Caco-2 (cell line): ENCODE measurements at regions not wholly inside any gene's neighbourhood (a gene's known extent, or its start where the extent isn't known, plus 50 kb on each side); places are given as distances from the start of the nearest gene placed in this dataset.

Source experiments
- BruUV-seq: library from RNA; stranded (reverse); fragments of 400-500 nt; replicated peaks from 2 replicates; lab custom pipeline; 2021; lab: Mats Ljungman, UMichigan
- CTCF ChIA-PET: fragments of 300-600 bp; sonication (Branson Sonifier 250); formaldehyde crosslinking; loops from one replicate; lab custom pipeline; 2022; ENCODE audit warnings: antibody characterized with exemption; lab: Charles Lee
- POLR2A ChIA-PET: fragments of 300-600 bp; sonication (Branson Sonifier 250); formaldehyde crosslinking; loops from one replicate; lab custom pipeline; 2022; ENCODE audit warnings: antibody characterized with exemption; lab: Charles Lee
- DNase-seq, 2 experiments: peaks; one replicate each; pipeline versions ENCODE4 v3.0.0 to v3.0.0-alpha.2; 2020 to 2022
- H3K27me3 ChIP-seq: replicated peaks from 2 replicates; pipeline ENCODE4 v1.6.0; 2011; ENCODE audit warnings: low read length; ENCODE audit not compliant: control insufficient read depth, insufficient read depth
- H3K36me3 ChIP-seq: 2 replicates; pipeline ENCODE4 v1.5.1; 2011; ENCODE audit warnings: low read length; ENCODE audit not compliant: control insufficient read depth, insufficient read depth
- H3K4me1 ChIP-seq: fragments of 250-450 bp; sonication (Bioruptor Pico); 2 replicates; pipeline ENCODE4 v1.5.1; 2020; ENCODE audit warnings: mild to moderate bottlenecking
- H3K4me3 ChIP-seq: 2 replicates; pipeline ENCODE4 v1.5.1; 2011; ENCODE audit warnings: low read depth, mild to moderate bottlenecking, control low read depth, low read length
- H3K9me3 ChIP-seq: fragments of 250-450 bp; sonication (Bioruptor Pico); 2 replicates; pipeline ENCODE4 v1.5.1; 2020; ENCODE audit warnings: mild to moderate bottlenecking, moderate library complexity
- H3K27ac Mint-ChIP-seq: one replicate; pipeline ENCODE4 v1.8.0; 2022; ENCODE audit warnings: mixed read lengths; ENCODE audit not compliant: unreplicated experiment
- H3K27me3 Mint-ChIP-seq: one replicate; pipeline ENCODE4 v1.8.0; 2022; ENCODE audit warnings: mixed read lengths; ENCODE audit not compliant: insufficient read depth, unreplicated experiment
- H3K36me3 Mint-ChIP-seq: one replicate; pipeline ENCODE4 v1.8.0; 2022; ENCODE audit warnings: mild to moderate bottlenecking, mixed read lengths; ENCODE audit not compliant: insufficient read depth, unreplicated experiment
- H3K4me1 Mint-ChIP-seq: one replicate; pipeline ENCODE4 v1.8.0; 2022; ENCODE audit warnings: low read depth, mixed read lengths; ENCODE audit not compliant: unreplicated experiment
- H3K4me3 Mint-ChIP-seq: one replicate; pipeline ENCODE4 v1.8.0; 2022; ENCODE audit warnings: mild to moderate bottlenecking, moderate library complexity, mixed read lengths; ENCODE audit not compliant: unreplicated experiment
- H3K9me3 Mint-ChIP-seq: one replicate; pipeline ENCODE4 v1.8.0; 2022; ENCODE audit warnings: mixed read lengths; ENCODE audit not compliant: unreplicated experiment
- intact Hi-C: fragments of 100-400 bp; cut with micrococcal nuclease; formaldehyde crosslinking; loops from one replicate; pipeline ENCODE4 v1.10.0; 2022; ENCODE audit not compliant: unreplicated experiment
- TF ChIP-seq, protein P1 (sequence below), 2 experiments: fragments of 200-600 bp in 1 of 2; IDR thresholded peaks; 1 replicate in 1 of 2; 2 replicates in 1 of 2; pipeline versions ENCODE4 v1.5.1 to v1.8.0; 2011 to 2022; ENCODE audit warnings: antibody characterized with exemption in 1 of 2, control low read depth in 1 of 2, inconsistent platforms in 1 of 2, low read depth in 1 of 2, low read length in 1 of 2, mild to moderate bottlenecking in 1 of 2, moderate library complexity in 1 of 2; ENCODE audit not compliant: insufficient read depth in 1 of 2, severe bottlenecking in 1 of 2, unreplicated experiment in 1 of 2

GRCh38 chr13:81381560-81381959, 1040.6 kb upstream of the SPRY2 start:
- ChIA-PET POLR2A (no interaction called here), CTCF (interaction anchor here (0.5 kb wide), 1 partner anchor 13 kb away, joined by 3 read pairs; no protein-coding TSS in a partner anchor)
- Mint-ChIP-seq H3K4me3 (no peak overlapping the region), H3K27me3 (peaks cover 4% of the 10 kb centered on the region), H3K9me3 (no peaks in the 10 kb centered on the region), H3K4me1 (no peaks in the 10 kb centered on the region), H3K36me3 (no peaks in the 10 kb centered on the region), H3K27ac (no peak overlapping the region)
- Histone ChIP-seq H3K4me1 (no peaks in the 10 kb centered on the region), H3K27me3 (no peaks in the 10 kb centered on the region), H3K36me3 (no peaks in the 10 kb centered on the region), H3K4me3 (no peak overlapping the region), H3K9me3 (no peaks in the 10 kb centered on the region)
- DNase-seq = no peak
- intact Hi-C loops = no loop called here
- TF ChIP-seq, protein P1, sequence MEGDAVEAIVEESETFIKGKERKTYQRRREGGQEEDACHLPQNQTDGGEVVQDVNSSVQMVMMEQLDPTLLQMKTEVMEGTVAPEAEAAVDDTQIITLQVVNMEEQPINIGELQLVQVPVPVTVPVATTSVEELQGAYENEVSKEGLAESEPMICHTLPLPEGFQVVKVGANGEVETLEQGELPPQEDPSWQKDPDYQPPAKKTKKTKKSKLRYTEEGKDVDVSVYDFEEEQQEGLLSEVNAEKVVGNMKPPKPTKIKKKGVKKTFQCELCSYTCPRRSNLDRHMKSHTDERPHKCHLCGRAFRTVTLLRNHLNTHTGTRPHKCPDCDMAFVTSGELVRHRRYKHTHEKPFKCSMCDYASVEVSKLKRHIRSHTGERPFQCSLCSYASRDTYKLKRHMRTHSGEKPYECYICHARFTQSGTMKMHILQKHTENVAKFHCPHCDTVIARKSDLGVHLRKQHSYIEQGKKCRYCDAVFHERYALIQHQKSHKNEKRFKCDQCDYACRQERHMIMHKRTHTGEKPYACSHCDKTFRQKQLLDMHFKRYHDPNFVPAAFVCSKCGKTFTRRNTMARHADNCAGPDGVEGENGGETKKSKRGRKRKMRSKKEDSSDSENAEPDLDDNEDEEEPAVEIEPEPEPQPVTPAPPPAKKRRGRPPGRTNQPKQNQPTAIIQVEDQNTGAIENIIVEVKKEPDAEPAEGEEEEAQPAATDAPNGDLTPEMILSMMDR (IDR thresholded peaks at IDR 0.05; ENCODE audit: insufficient read depth in 1 of 2, low read depth in 1 of 2, low read length in 1 of 2, severe bottlenecking in 1 of 2, unreplicated experiment in 1 of 2) = no peak
- no TSS peak for BruUV-seq

GRCh38 chr13:81379183-81379582, 1038.3 kb upstream of the SPRY2 start:
- no peak overlapping the region for H3K4me3 ChIP-seq
- CTCF ChIA-PET = no interaction called here

DNA sequence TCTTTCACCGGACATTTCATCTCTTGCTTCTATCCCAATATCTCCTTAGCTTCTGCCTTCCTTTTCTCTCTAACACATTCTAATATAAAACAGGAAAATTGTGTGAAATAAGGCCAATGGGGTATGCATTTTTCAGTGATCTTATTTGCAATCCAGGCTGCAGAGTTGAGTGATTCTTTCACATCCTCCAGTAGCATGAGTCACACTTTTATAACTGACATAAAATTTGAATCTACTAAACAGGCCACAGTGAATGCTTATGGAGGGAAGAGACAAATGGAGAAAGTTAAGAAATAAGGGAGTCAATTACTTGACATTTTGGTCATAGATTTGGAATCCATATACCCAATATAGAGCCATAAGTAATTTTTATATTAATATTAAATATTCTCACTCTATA, 1037.0 kb upstream of the SPRY2 start:
- POLR2A ChIA-PET = no interaction called here

More at GRCh38 chr13:81379183-81379582, 1038.3 kb upstream of the SPRY2 start:
- Histone ChIP-seq H3K4me1 (no peaks in the 10 kb centered on the region), H3K36me3 (no peaks in the 10 kb centered on the region), H3K9me3 (no peaks in the 10 kb centered on the region), H3K27me3 (no peaks in the 10 kb centered on the region)
- H3K4me3 Mint-ChIP-seq = no peak overlapping the region
- H3K36me3 Mint-ChIP-seq = no peaks in the 10 kb centered on the region
- DNase-seq = no peak
- intact Hi-C loops = no loop called here
- peaks cover 4% of the 10 kb centered on the region for H3K27me3 Mint-ChIP-seq
- H3K4me1 Mint-ChIP-seq = no peaks in the 10 kb centered on the region
- no TSS peak for BruUV-seq
- no peaks in the 10 kb centered on the region for H3K9me3 Mint-ChIP-seq
- TF ChIP-seq, protein P1 (IDR thresholded peaks at IDR 0.05; ENCODE audit: insufficient read depth in 1 of 2, low read depth in 1 of 2, low read length in 1 of 2, severe bottlenecking in 1 of 2, unreplicated experiment in 1 of 2) = peak in 1 of 2 experiments; percentile 12
- no peak overlapping the region for H3K27ac Mint-ChIP-seq
- POLR2A ChIA-PET = no interaction called here

More for the DNA sequence above, 1037.0 kb upstream of the SPRY2 start:
- no peak for DNase-seq
- no peak overlapping the region for H3K4me3 Mint-ChIP-seq
- H3K27me3 Mint-ChIP-seq = peaks cover 2% of the 10 kb centered on the region
- intact Hi-C loops = no loop called here
- no peak overlapping the region for H3K27ac Mint-ChIP-seq
- Histone ChIP-seq H3K4me1 (no peaks in the 10 kb centered on the region), H3K4me3 (no peak overlapping the region), H3K9me3 (no peaks in the 10 kb centered on the region), H3K36me3 (no peaks in the 10 kb centered on the region), H3K27me3 (no peaks in the 10 kb centered on the region)
- CTCF ChIA-PET = no interaction called here
- TF ChIP-seq, protein P1 (IDR thresholded peaks at IDR 0.05; ENCODE audit: insufficient read depth in 1 of 2, low read depth in 1 of 2, low read length in 1 of 2, severe bottlenecking in 1 of 2, unreplicated experiment in 1 of 2) = no peak
- no TSS peak for BruUV-seq
- no peaks in the 10 kb centered on the region for H3K4me1 Mint-ChIP-seq
- H3K36me3 Mint-ChIP-seq = no peaks in the 10 kb centered on the region
- H3K9me3 Mint-ChIP-seq = no peaks in the 10 kb centered on the region
